ENCODE measurements at regions not wholly inside any gene's neighbourhood (a gene's known extent, or its start where the extent isn't known, plus 50 kb on each side); places are given as distances from the start of the nearest gene placed in this dataset.

GRCh38 chr4:63492515-63492914 lies 916.7 kb downstream of the TECRL start:
- DNase-seq (ENCODE audit: low spot score), result no peak

- no peak for DNase-seq (ENCODE audit: low spot score)
These were observed 944.9 kb downstream of the TECRL start for GRCh38 chr4:63464393-63464792.

GRCh38 chr4:63460075-63460474 lies 949.2 kb downstream of the TECRL start:
- DNase-seq (ENCODE audit: low spot score), result no peak

GRCh38 chr4:63459329-63459728 lies 949.9 kb downstream of the TECRL start:
- no peak for DNase-seq (ENCODE audit: low spot score)

- no peak for DNase-seq (ENCODE audit: low spot score)
These were observed 951.2 kb downstream of the TECRL start for GRCh38 chr4:63458010-63458409.

GRCh38 chr4:63440236-63440635 lies 969.0 kb downstream of the TECRL start:
- no peak for DNase-seq (ENCODE audit: low spot score)

- DNase-seq (ENCODE audit: low spot score), result no peak
These were observed 979.1 kb downstream of the TECRL start for GRCh38 chr4:63430105-63430504.

- DNase-seq (ENCODE audit: low spot score), result no peak
These were observed 1013.0 kb downstream of the TECRL start for GRCh38 chr4:63396269-63396668.

GRCh38 chr4:63393544-63393943 lies 1015.7 kb downstream of the TECRL start:
- DNase-seq (ENCODE audit: low spot score), result no peak

GRCh38 chr4:63379750-63380522 lies 1029.3 kb downstream of the TECRL start:
- DNase-seq (ENCODE audit: low spot score), result no peak

GRCh38 chr4:63371001-63371400 lies 1038.2 kb downstream of the TECRL start:
- no peak for DNase-seq (ENCODE audit: low spot score)

- no peak for DNase-seq (ENCODE audit: low spot score)
These were observed 1047.6 kb downstream of the TECRL start for GRCh38 chr4:63361628-63362027.

GRCh38 chr4:63361066-63361465 lies 1048.2 kb downstream of the TECRL start:
- no peak for DNase-seq (ENCODE audit: low spot score)

GRCh38 chr4:63349674-63350025 lies 1059.6 kb downstream of the TECRL start:
- DNase-seq (ENCODE audit: low spot score), result no peak

- DNase-seq (ENCODE audit: low spot score), result no peak
These were observed 1060.2 kb downstream of the TECRL start for GRCh38 chr4:63348735-63349673.

- DNase-seq (ENCODE audit: low spot score), result no peak
These were observed 1084.1 kb downstream of the TECRL start for GRCh38 chr4:63325140-63325539.

GRCh38 chr4:63316633-63317032 lies 1092.6 kb downstream of the TECRL start:
- DNase-seq (ENCODE audit: low spot score), result no peak

- no peak for DNase-seq (ENCODE audit: low spot score)
These were observed 1093.6 kb downstream of the TECRL start for GRCh38 chr4:63315651-63316050.

- DNase-seq (ENCODE audit: low spot score), result no peak
These were observed 1100.6 kb downstream of the TECRL start for GRCh38 chr4:63308697-63309096.

- no peak for DNase-seq (ENCODE audit: low spot score)
These were observed 1106.5 kb downstream of the TECRL start for GRCh38 chr4:63302792-63303191.

GRCh38 chr4:63302078-63302477 lies 1107.2 kb downstream of the TECRL start:
- DNase-seq (ENCODE audit: low spot score), result no peak

- DNase-seq (ENCODE audit: low spot score), result no peak
These were observed 1112.5 kb downstream of the TECRL start for GRCh38 chr4:63296773-63297172.

GRCh38 chr4:63275491-63275890 lies 1133.8 kb downstream of the TECRL start:
- no peak for DNase-seq (ENCODE audit: low spot score)

All from pons (tissue), 1 donor.